SK-N-SH (cell line): ENCODE measurements at regions not wholly inside any gene's neighbourhood (a gene's known extent, or its start where the extent isn't known, plus 50 kb on each side); places are given as distances from the start of the nearest gene placed in this dataset.

Experiments used
- CTCF ChIA-PET: fragments of 300-600, 350-600 bp; formaldehyde crosslinking; extraction: SDS; loops from one replicate; lab custom pipeline; 2021; lab: Yijun Ruan, JAX
- POLR2A ChIA-PET: fragments of 350-600 bp; sonication (Branson Sonifier 250); formaldehyde crosslinking; extraction: SDS; loops from one replicate; lab custom pipeline; 2020; ENCODE audit warnings: antibody characterized with exemption, inconsistent platforms; lab: Yijun Ruan, JAX
- DNase-seq: peaks from one replicate; pipeline ENCODE4 v3.0.0; 2012
- H2AFZ ChIP-seq: fragments of 200-600 bp; sonication (generic); 2 replicates; pipeline ENCODE4 v1.8.1; 2016; ENCODE audit warnings: antibody characterized with exemption, mild to moderate bottlenecking, low read depth
- H3F3A ChIP-seq: fragments of 200-600 bp; sonication (generic); replicated peaks from 2 replicates; pipeline ENCODE3; 2016; ENCODE audit warnings: antibody characterized with exemption, mild to moderate bottlenecking; ENCODE audit not compliant: insufficient read depth
- H3K27ac ChIP-seq, 2 experiments: fragments of 200-500 bp in 1 of 2; fragments of 200-600 bp in 1 of 2; sonication (Bioruptor generic) in 1 of 2; sonication (generic), shearing (Covaris generic) in 1 of 2; 2 replicates each; pipeline versions ENCODE4 v1.5.1 to v1.6.1; 2014 to 2016; ENCODE audit warnings: low read depth in 2 of 2, inconsistent platforms in 1 of 2, low read length in 1 of 2, mild to moderate bottlenecking in 1 of 2, mixed read lengths in 1 of 2
- H3K27me3 ChIP-seq: fragments of 200-600 bp; sonication (generic), shearing (Covaris generic); 2 replicates; pipeline ENCODE4 v1.6.1; 2016; ENCODE audit warnings: mixed run types; ENCODE audit not compliant: insufficient read depth
- H3K36me3 ChIP-seq, 2 experiments: fragments of 200-500 bp in 1 of 2; fragments of 200-600 bp in 1 of 2; sonication (Bioruptor generic) in 1 of 2; sonication (generic) in 1 of 2; replicated peaks in 1 of 2; 2 replicates each; pipeline versions ENCODE3 to v1.5.1; 2014 to 2016; ENCODE audit warnings: low read length in 1 of 2, mild to moderate bottlenecking in 1 of 2; ENCODE audit not compliant: insufficient read depth in 2 of 2, control insufficient read depth in 1 of 2
- H3K4me1 ChIP-seq, 2 experiments: fragments of 200-500 bp in 1 of 2; fragments of 200-600 bp in 1 of 2; sonication (Bioruptor generic) in 1 of 2; sonication (generic), shearing (Covaris generic) in 1 of 2; 2 replicates each; pipeline versions ENCODE4 v1.5.1 to v1.6.1; 2014 to 2016; ENCODE audit warnings: low read depth in 1 of 2, low read length in 1 of 2, mixed run types in 1 of 2; ENCODE audit not compliant: insufficient read depth in 2 of 2, control insufficient read depth in 1 of 2
- H3K4me2 ChIP-seq: fragments of 200-600 bp; sonication (generic), shearing (Covaris generic); 2 replicates; pipeline ENCODE4 v1.6.1; 2017; ENCODE audit warnings: mixed run types
- H3K4me3 ChIP-seq, 2 experiments: fragments of 200-500 bp in 1 of 2; fragments of 200-600 bp in 1 of 2; sonication (Bioruptor generic) in 1 of 2; sonication (generic), shearing (Covaris generic) in 1 of 2; 2 replicates each; pipeline versions ENCODE4 v1.5.1 to v1.8.1; 2014 to 2016; ENCODE audit warnings: low read depth in 2 of 2, inconsistent platforms in 1 of 2, low read length in 1 of 2, mild to moderate bottlenecking in 1 of 2, mixed read lengths in 1 of 2, moderate library complexity in 1 of 2
- H3K79me2 ChIP-seq: fragments of 200-600 bp; sonication (generic); 2 replicates; pipeline ENCODE4 v1.8.1; 2017; ENCODE audit warnings: mild to moderate bottlenecking; ENCODE audit not compliant: insufficient read depth
- H3K9ac ChIP-seq: fragments of 200-600 bp; sonication (generic); 2 replicates; pipeline ENCODE4 v1.6.1; 2017; ENCODE audit warnings: mixed run types
- H3K9me2 ChIP-seq: fragments of 200-600 bp; sonication (generic); 2 replicates; pipeline ENCODE4 v1.6.1; 2017; ENCODE audit warnings: mixed run types
- H3K9me3 ChIP-seq: fragments of 200-600 bp; sonication (generic); 2 replicates; pipeline ENCODE4 v1.6.1; 2017; ENCODE audit warnings: mixed run types, mild to moderate bottlenecking, moderate library complexity
- H4K20me1 ChIP-seq: fragments of 200-600 bp; sonication (generic); 2 replicates; pipeline ENCODE4 v1.6.1; 2017; ENCODE audit warnings: mild to moderate bottlenecking, mixed run types; ENCODE audit not compliant: insufficient read depth
- CHD2 ChIP-seq: fragments of 150-350 bp; IDR thresholded peaks from 2 replicates; pipeline ENCODE4 v1.6.1; 2018; ENCODE audit warnings: low read length; ENCODE audit not compliant: partially characterized antibody
- GABPA ChIP-seq: IDR thresholded peaks from 2 replicates; pipeline ENCODE4 v1.4.0; 2012; ENCODE audit warnings: low read depth, mild to moderate bottlenecking
- GATA2 ChIP-seq: sonication (generic); formaldehyde crosslinking; IDR thresholded peaks from 2 replicates; pipeline ENCODE4 v1.5.0; 2020; ENCODE audit warnings: mild to moderate bottlenecking, missing genetic modification reagents
- MEF2A ChIP-seq: IDR thresholded peaks from 2 replicates; pipeline ENCODE4 v1.4.0; 2012; ENCODE audit warnings: low read depth, borderline replicate concordance
- MXI1 ChIP-seq: IDR thresholded peaks from 2 replicates; pipeline ENCODE4 v1.6.1; 2012; ENCODE audit warnings: mild to moderate bottlenecking, low read depth, low read length, improper control_type of control experiment
- NRF1 ChIP-seq: IDR thresholded peaks from 2 replicates; pipeline ENCODE4 v1.6.1; 2012; ENCODE audit warnings: low read depth, mild to moderate bottlenecking, low read length
- RAD21 ChIP-seq: IDR thresholded peaks from 2 replicates; pipeline ENCODE4 v1.6.1; 2012; ENCODE audit warnings: mild to moderate bottlenecking, low read length
- RFX5 ChIP-seq: IDR thresholded peaks from 2 replicates; pipeline ENCODE4 v1.6.1; 2012; ENCODE audit warnings: mild to moderate bottlenecking, improper control_type of control experiment, low read length
- USF1 ChIP-seq: IDR thresholded peaks from 2 replicates; pipeline ENCODE4 v1.4.0; 2012; ENCODE audit warnings: low read depth, borderline replicate concordance
- USF2 ChIP-seq: fragments of 150-350 bp; IDR thresholded peaks from 2 replicates; pipeline ENCODE4 v1.6.1; 2017; ENCODE audit warnings: antibody characterized with exemption, low read length, low read depth, borderline replicate concordance
- YY1 ChIP-seq: IDR thresholded peaks from 2 replicates; pipeline ENCODE4 v1.4.0; 2012; ENCODE audit warnings: low read depth, mild to moderate bottlenecking
- WGBS: methylation state at CpG from one replicate; pipeline ENCODE4 v1.1.6; 2017; ENCODE audit warnings: low lambda C conversion rate; 5-methylcytosine and 5-hydroxymethylcytosine counted together
- TF ChIP-seq, protein P1 (sequence below): IDR thresholded peaks from 2 replicates; pipeline ENCODE4 v1.4.0; 2012; ENCODE audit warnings: low read depth
- TF ChIP-seq, protein P2 (sequence below): fragments of 200-600 bp; sonication (generic); IDR thresholded peaks from 2 replicates; pipeline ENCODE4 v1.6.1; 2017; ENCODE audit warnings: antibody characterized with exemption, mild to moderate bottlenecking, moderate library complexity
- TF ChIP-seq, protein P3 (sequence below): fragments of 150-350 bp; IDR thresholded peaks from 2 replicates; pipeline ENCODE4 v1.6.1; 2016; ENCODE audit warnings: mild to moderate bottlenecking, low read depth, low read length

DNA sequence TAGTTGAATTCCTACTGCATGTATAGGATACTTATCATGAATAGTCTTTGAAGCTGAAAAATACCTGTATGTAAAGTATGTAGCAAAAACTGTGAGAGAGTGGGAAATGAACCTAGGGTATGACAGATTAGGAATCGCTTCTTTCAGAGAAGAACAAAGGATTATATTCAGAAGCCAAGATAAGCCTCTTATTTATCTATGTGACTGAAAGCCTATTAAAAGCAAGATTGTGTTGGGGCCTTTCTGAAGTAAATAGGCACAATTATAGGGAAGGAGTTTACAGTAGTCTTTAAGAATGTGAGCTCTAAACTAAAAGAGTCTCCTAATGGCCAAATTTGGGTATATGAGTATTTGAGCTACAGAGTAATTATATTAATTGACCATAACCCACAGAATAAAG is 102.1 kb downstream of the MTERF1 start (continued):
- TF ChIP-seq NRF1 (no peak), MEF2A (no peak), RFX5 (no peak), USF2 (no peak), RAD21 (no peak)
- TF ChIP-seq, protein P1, sequence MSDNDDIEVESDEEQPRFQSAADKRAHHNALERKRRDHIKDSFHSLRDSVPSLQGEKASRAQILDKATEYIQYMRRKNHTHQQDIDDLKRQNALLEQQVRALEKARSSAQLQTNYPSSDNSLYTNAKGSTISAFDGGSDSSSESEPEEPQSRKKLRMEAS: no peak
- TF ChIP-seq, protein P2, sequence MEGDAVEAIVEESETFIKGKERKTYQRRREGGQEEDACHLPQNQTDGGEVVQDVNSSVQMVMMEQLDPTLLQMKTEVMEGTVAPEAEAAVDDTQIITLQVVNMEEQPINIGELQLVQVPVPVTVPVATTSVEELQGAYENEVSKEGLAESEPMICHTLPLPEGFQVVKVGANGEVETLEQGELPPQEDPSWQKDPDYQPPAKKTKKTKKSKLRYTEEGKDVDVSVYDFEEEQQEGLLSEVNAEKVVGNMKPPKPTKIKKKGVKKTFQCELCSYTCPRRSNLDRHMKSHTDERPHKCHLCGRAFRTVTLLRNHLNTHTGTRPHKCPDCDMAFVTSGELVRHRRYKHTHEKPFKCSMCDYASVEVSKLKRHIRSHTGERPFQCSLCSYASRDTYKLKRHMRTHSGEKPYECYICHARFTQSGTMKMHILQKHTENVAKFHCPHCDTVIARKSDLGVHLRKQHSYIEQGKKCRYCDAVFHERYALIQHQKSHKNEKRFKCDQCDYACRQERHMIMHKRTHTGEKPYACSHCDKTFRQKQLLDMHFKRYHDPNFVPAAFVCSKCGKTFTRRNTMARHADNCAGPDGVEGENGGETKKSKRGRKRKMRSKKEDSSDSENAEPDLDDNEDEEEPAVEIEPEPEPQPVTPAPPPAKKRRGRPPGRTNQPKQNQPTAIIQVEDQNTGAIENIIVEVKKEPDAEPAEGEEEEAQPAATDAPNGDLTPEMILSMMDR: no peak

DNA sequence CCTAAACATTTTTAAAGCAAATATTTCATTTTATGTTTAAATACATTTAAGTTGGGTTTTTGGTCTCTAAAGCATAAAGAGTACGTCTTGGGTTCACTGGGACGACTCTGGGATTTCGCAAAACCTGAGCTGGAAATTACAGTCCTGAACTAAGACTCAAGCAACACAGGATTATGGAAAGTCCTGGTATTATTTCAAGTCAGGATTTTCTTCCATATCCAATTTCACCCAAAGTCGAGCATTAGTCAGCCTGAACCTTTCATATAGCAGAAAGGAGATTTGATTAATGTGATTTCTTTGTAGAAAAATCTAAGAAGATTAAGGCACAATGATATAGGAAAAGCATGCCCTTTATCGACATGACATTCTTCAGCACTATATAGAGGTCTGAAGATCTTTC is 100.0 kb downstream of the MTERF1 start:
- no peak overlapping the region for H3K27ac ChIP-seq
- H3K79me2 ChIP-seq: no peaks in the 10 kb centered on the region
- H3K4me1 ChIP-seq: no peaks in the 10 kb centered on the region; a peak in 1 of 4 replicates
- H3K4me2 ChIP-seq: no peak overlapping the region
- no peaks in the 10 kb centered on the region for H3K27me3 ChIP-seq
- H3K36me3 ChIP-seq: no peaks in the 10 kb centered on the region
- no peak for TF ChIP-seq YY1
- no peak for TF ChIP-seq MXI1
- no peak for TF ChIP-seq USF1
- no peak for TF ChIP-seq GATA2 (CRISPR knock-in tag)
- no peak for TF ChIP-seq NRF1
- TF ChIP-seq CHD2: no peak
- no peak for TF ChIP-seq RFX5
- TF ChIP-seq, protein P3, sequence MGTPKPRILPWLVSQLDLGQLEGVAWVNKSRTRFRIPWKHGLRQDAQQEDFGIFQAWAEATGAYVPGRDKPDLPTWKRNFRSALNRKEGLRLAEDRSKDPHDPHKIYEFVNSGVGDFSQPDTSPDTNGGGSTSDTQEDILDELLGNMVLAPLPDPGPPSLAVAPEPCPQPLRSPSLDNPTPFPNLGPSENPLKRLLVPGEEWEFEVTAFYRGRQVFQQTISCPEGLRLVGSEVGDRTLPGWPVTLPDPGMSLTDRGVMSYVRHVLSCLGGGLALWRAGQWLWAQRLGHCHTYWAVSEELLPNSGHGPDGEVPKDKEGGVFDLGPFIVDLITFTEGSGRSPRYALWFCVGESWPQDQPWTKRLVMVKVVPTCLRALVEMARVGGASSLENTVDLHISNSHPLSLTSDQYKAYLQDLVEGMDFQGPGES: no peak
- no peak for TF ChIP-seq GABPA
- no peak for TF ChIP-seq MEF2A
- H2AFZ ChIP-seq: no peak overlapping the region
- DNase-seq: no peak
- H3K4me3 ChIP-seq: no peak overlapping the region
- H3K9me2 ChIP-seq: no peaks in the 10 kb centered on the region
- H3K9me3 ChIP-seq: no peaks in the 10 kb centered on the region
- H3F3A ChIP-seq: no peaks in the 10 kb centered on the region
- H4K20me1 ChIP-seq: no peaks in the 10 kb centered on the region
- H3K9ac ChIP-seq: no peak overlapping the region
- WGBS: 58% methylated on average over 5 of the region's 5 CpGs
- ChIA-PET CTCF (interaction anchor here (0.6 to 0.8 kb wide), 3 partner anchors 26 to 735 kb away, joined by 3 to 4 read pairs (median 3); no protein-coding TSS in a partner anchor), POLR2A (no interaction called here)
